H9 (cell line): ENCODE measurements at regions not wholly inside any gene's neighbourhood (a gene's known extent, or its start where the extent isn't known, plus 50 kb on each side); places are given as distances from the start of the nearest gene placed in this dataset.
"Not testable (repeated sequence)": the region's sequence is repeated elsewhere in the genome, so short reads cannot be mapped to it uniquely, and the experiment has no call there.

Experiments used
- DNase-seq: peaks from one replicate; pipeline ENCODE4 v3.0.0-alpha.2; 2017
- H2AFZ ChIP-seq: one replicate; pipeline ENCODE4 v1.6.1; 2013; ENCODE audit warnings: mild to moderate bottlenecking, low read length, control low read depth, moderate library complexity
- H2AK5ac ChIP-seq: 2 replicates; pipeline ENCODE4 v1.6.1; 2013; ENCODE audit warnings: low read length, control low read depth, mixed read lengths; ENCODE audit not compliant: insufficient read length
- H2BK120ac ChIP-seq: one replicate; pipeline ENCODE4 v1.6.1; 2013; ENCODE audit warnings: low read depth, mild to moderate bottlenecking, low read length, control low read depth, inconsistent platforms; ENCODE audit not compliant: poor library complexity, severe bottlenecking
- H2BK12ac ChIP-seq: 2 replicates; pipeline ENCODE4 v1.6.1; 2013; ENCODE audit warnings: low read length, control low read depth, mixed read lengths, low read depth; ENCODE audit not compliant: insufficient read length
- H2BK15ac ChIP-seq: 2 replicates; pipeline ENCODE4 v1.6.1; 2013; ENCODE audit warnings: low read depth, low read length, control low read depth
- H2BK20ac ChIP-seq: one replicate; pipeline ENCODE4 v1.6.1; 2013; ENCODE audit warnings: low read depth, mild to moderate bottlenecking, low read length, control low read depth, inconsistent platforms; ENCODE audit not compliant: poor library complexity, severe bottlenecking
- H2BK5ac ChIP-seq: 2 replicates; pipeline ENCODE4 v1.6.1; 2013; ENCODE audit warnings: low read length, control low read depth, mixed read lengths; ENCODE audit not compliant: insufficient read length
- H3K14ac ChIP-seq: 2 replicates; pipeline ENCODE4 v1.6.1; 2013; ENCODE audit warnings: low read length, control low read depth; ENCODE audit not compliant: insufficient read depth
- H3K18ac ChIP-seq: 2 replicates; pipeline ENCODE4 v1.6.1; 2013; ENCODE audit warnings: low read depth, mild to moderate bottlenecking, mixed read lengths, low read length, control low read depth; ENCODE audit not compliant: insufficient read length
- H3K23ac ChIP-seq: 2 replicates; pipeline ENCODE4 v1.6.1; 2013; ENCODE audit warnings: low read length, control low read depth, mixed read lengths, low read depth; ENCODE audit not compliant: insufficient read length
- H3K23me2 ChIP-seq: 2 replicates; pipeline ENCODE4 v1.6.1; 2013; ENCODE audit warnings: low read depth, mild to moderate bottlenecking, mixed read lengths, low read length, control low read depth; ENCODE audit not compliant: insufficient read length, poor library complexity, severe bottlenecking
- H3K27ac ChIP-seq: 2 replicates; pipeline ENCODE4 v1.5.1; 2013; ENCODE audit warnings: low read length, control low read depth, mixed read lengths, low read depth; ENCODE audit not compliant: insufficient read length
- H3K27me3 ChIP-seq: 2 replicates; pipeline ENCODE4 v1.6.1; 2013; ENCODE audit warnings: low read length, control low read depth, inconsistent platforms; ENCODE audit not compliant: insufficient read depth
- H3K4ac ChIP-seq: 2 replicates; pipeline ENCODE4 v1.6.1; 2013; ENCODE audit warnings: low read depth, mild to moderate bottlenecking, control low read depth, inconsistent platforms, low read length, moderate library complexity
- H3K4me1 ChIP-seq: 2 replicates; pipeline ENCODE4 v1.6.1; 2013; ENCODE audit warnings: low read length, control low read depth, inconsistent platforms; ENCODE audit not compliant: insufficient read depth
- H3K4me2 ChIP-seq: 2 replicates; pipeline ENCODE4 v1.6.1; 2013; ENCODE audit warnings: low read length, control low read depth, mixed read lengths; ENCODE audit not compliant: insufficient read length, insufficient read depth
- H3K56ac ChIP-seq: 2 replicates; pipeline ENCODE4 v1.6.1; 2013; ENCODE audit warnings: low read depth, mild to moderate bottlenecking, mixed read lengths, low read length, control low read depth; ENCODE audit not compliant: insufficient read length
- H3K79me1 ChIP-seq: 2 replicates; pipeline ENCODE4 v1.6.1; 2013; ENCODE audit warnings: low read depth, mild to moderate bottlenecking, moderate library complexity, low read length, control low read depth, inconsistent platforms; ENCODE audit not compliant: insufficient read depth, poor library complexity, severe bottlenecking
- H3K79me2 ChIP-seq: 2 replicates; pipeline ENCODE4 v1.6.1; 2013; ENCODE audit warnings: low read length, control low read depth, inconsistent platforms; ENCODE audit not compliant: insufficient read depth
- H3K9ac ChIP-seq: 2 replicates; pipeline ENCODE4 v1.6.1; 2013; ENCODE audit warnings: low read length, control low read depth, mixed read lengths; ENCODE audit not compliant: insufficient read length; ENCODE audit errors: extremely low read depth
- H3K9me3 ChIP-seq: one replicate; pipeline ENCODE4 v1.6.1; 2013; ENCODE audit warnings: low read depth, low read length, inconsistent platforms; ENCODE audit not compliant: control insufficient read depth
- H3T11ph ChIP-seq: one replicate; pipeline ENCODE4 v1.6.1; 2013; ENCODE audit warnings: mild to moderate bottlenecking, low read length, control low read depth, inconsistent platforms
- H4K20me1 ChIP-seq: one replicate; pipeline ENCODE4 v1.6.1; 2013; ENCODE audit not compliant: control insufficient read depth, insufficient read length, insufficient read depth
- H4K5ac ChIP-seq: 2 replicates; pipeline ENCODE4 v1.6.1; 2013; ENCODE audit warnings: low read depth, mild to moderate bottlenecking, mixed read lengths, low read length, control low read depth; ENCODE audit not compliant: insufficient read length
- H4K8ac ChIP-seq: replicated peaks from 2 replicates; pipeline ENCODE4 v1.6.1; 2013; ENCODE audit warnings: low read length, control low read depth, mixed read lengths, low read depth; ENCODE audit not compliant: insufficient read length
- H4K91ac ChIP-seq: 2 replicates; pipeline ENCODE4 v1.6.1; 2013; ENCODE audit warnings: low read depth, mild to moderate bottlenecking, moderate library complexity, mixed read lengths, low read length, control low read depth; ENCODE audit not compliant: insufficient read length
- H3K27ac Mint-ChIP-seq, 3 experiments: 2 replicates in 2 of 3; 3 replicates in 1 of 3; pipeline ENCODE4 v1.8.0; 2020 to 2021; ENCODE audit warnings: mixed read lengths in 3 of 3, mild to moderate bottlenecking in 1 of 3, moderate library complexity in 1 of 3
- H3K27me3 Mint-ChIP-seq: 2 replicates; pipeline ENCODE4 v1.8.0; 2021; ENCODE audit warnings: low read depth, mild to moderate bottlenecking, moderate library complexity, mixed read lengths
- H3K36me3 Mint-ChIP-seq, 3 experiments: 2 replicates in 2 of 3; 3 replicates in 1 of 3; pipeline ENCODE4 v1.8.0; 2020 to 2021; ENCODE audit warnings: low read depth in 3 of 3, mixed read lengths in 3 of 3; ENCODE audit not compliant: insufficient read depth in 1 of 3
- H3K4me1 Mint-ChIP-seq, 2 experiments: 2 replicates each; pipeline ENCODE4 v1.8.0; 2020; ENCODE audit warnings: mixed read lengths in 2 of 2
- H3K4me3 Mint-ChIP-seq, 2 experiments: 2 replicates in 1 of 2; 3 replicates in 1 of 2; pipeline ENCODE4 v1.8.0; 2020 to 2021; ENCODE audit warnings: mild to moderate bottlenecking in 2 of 2, mixed read lengths in 2 of 2, moderate library complexity in 1 of 2
- H3K9me3 Mint-ChIP-seq, 2 experiments: 2 replicates in 1 of 2; 3 replicates in 1 of 2; pipeline ENCODE4 v1.8.0; 2020; ENCODE audit warnings: mild to moderate bottlenecking in 2 of 2, mixed read lengths in 2 of 2, moderate library complexity in 1 of 2
- WGBS: extraction: QIAGEN DNeasy Blood & Tissue Kit; methylation state at CpG from one replicate; pipeline ENCODE4 v1.1.7; 2013; ENCODE audit warnings: missing lambda C conversion rate, low lambda C conversion rate, mixed read lengths; ENCODE audit not compliant: insufficient read length; ENCODE audit errors: extremely low coverage; 5-methylcytosine and 5-hydroxymethylcytosine counted together
- TF ChIP-seq, protein P1 (sequence below): fragments of 200-600 bp; sonication (generic); conservative IDR thresholded peaks from 3 replicates; pipeline ENCODE4 v1.8.0; 2021; ENCODE audit warnings: antibody characterized with exemption, mild to moderate bottlenecking

DNA sequence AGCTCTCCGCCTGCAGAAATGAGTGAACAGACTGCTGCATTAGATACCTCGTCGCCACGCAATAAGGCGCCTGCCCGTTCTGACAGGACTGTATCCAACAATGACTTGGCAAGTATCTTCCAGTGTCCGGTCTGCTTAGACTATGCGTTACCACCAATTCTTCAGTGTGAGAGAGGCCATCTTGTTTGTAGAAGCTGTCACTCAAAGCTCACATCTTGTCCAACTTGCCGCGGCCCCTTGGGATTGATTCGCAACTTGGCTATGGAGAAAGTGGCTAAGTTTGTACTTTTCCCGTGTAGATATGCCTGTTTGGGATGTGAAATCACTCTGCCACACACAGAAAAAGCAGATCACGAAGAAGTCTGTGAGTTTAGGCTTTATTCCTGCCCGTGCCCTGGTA lies 172.0 kb upstream of the MAGEB16 start:
- H3K27me3 Mint-ChIP-seq, result no peaks in the 10 kb centered on the region; the same call in 1 of the 2 replicates
- Histone ChIP-seq H3K14ac (no peak overlapping the region), H3K9ac (no peak overlapping the region), H2BK120ac (no peak overlapping the region), H3K4ac (no peak overlapping the region), H3K79me2 (no peaks in the 10 kb centered on the region), H3K79me1 (no peaks in the 10 kb centered on the region), H4K8ac (no peak overlapping the region), H3T11ph (no peak overlapping the region), H4K20me1 (no peaks in the 10 kb centered on the region), H2BK15ac (no peak overlapping the region), H2BK5ac (no peak overlapping the region), H3K18ac (no peak overlapping the region), H2BK20ac (no peak overlapping the region), H3K27me3 (no peaks in the 10 kb centered on the region), H3K4me1 (no peaks in the 10 kb centered on the region), H3K23me2 (no peaks in the 10 kb centered on the region), H3K56ac (no peak overlapping the region), H4K91ac (no peak overlapping the region), H3K4me2 (no peak overlapping the region), H2AK5ac (no peak overlapping the region), H3K27ac (no peak overlapping the region), H4K5ac (no peak overlapping the region), H3K9me3 (no peaks in the 10 kb centered on the region), H3K23ac (no peak overlapping the region), H2AFZ (no peak overlapping the region), H2BK12ac (no peak overlapping the region)
- no peak overlapping the region for H3K4me3 Mint-ChIP-seq
- no peak overlapping the region for H3K27ac Mint-ChIP-seq
- H3K9me3 Mint-ChIP-seq, result peaks cover 56 to 57% of the 10 kb centered on the region in 2 experiments
- peaks cover 4 to 14% (median 4%) of the 10 kb centered on the region in 3 experiments; a peak in 4 of 7 replicates for H3K36me3 Mint-ChIP-seq
- no peaks in the 10 kb centered on the region for H3K4me1 Mint-ChIP-seq
- WGBS, result no CpG with 5 or more reads among the region's 14 CpGs
- TF ChIP-seq, protein P1, sequence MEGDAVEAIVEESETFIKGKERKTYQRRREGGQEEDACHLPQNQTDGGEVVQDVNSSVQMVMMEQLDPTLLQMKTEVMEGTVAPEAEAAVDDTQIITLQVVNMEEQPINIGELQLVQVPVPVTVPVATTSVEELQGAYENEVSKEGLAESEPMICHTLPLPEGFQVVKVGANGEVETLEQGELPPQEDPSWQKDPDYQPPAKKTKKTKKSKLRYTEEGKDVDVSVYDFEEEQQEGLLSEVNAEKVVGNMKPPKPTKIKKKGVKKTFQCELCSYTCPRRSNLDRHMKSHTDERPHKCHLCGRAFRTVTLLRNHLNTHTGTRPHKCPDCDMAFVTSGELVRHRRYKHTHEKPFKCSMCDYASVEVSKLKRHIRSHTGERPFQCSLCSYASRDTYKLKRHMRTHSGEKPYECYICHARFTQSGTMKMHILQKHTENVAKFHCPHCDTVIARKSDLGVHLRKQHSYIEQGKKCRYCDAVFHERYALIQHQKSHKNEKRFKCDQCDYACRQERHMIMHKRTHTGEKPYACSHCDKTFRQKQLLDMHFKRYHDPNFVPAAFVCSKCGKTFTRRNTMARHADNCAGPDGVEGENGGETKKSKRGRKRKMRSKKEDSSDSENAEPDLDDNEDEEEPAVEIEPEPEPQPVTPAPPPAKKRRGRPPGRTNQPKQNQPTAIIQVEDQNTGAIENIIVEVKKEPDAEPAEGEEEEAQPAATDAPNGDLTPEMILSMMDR, result no peak
- no peak for DNase-seq

DNA sequence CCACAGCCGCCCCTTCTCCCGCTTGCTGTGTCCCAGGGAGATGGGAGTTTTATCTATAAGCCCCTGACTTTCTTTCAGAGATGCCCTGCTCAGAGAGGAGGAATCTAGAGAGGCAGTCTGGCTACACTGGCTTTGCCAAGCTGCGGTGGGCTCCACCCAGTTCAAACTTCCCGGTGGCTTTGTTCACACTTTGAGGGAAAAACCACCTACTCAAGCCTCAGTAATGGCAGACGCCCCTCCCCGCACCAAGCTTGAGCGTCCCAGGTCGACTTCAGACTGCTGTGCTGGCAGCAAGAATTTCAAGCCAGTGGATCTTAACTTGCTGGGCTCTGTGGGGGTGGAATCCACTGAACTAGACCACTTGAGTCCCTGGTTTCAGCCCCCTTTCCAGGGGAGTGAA lies 162.2 kb upstream of the MAGEB16 start:
- not testable (repeated sequence) for H3K4ac ChIP-seq, H2BK15ac ChIP-seq, H3T11ph ChIP-seq, H3K23me2 ChIP-seq, H2AFZ ChIP-seq, DNase-seq, H3K27me3 ChIP-seq, H3K4me1 ChIP-seq, H3K27me3 Mint-ChIP-seq, H3K4me1 Mint-ChIP-seq, H3K4me2 ChIP-seq, H2BK12ac ChIP-seq, H4K5ac ChIP-seq, H4K91ac ChIP-seq, H3K4me3 Mint-ChIP-seq, H4K20me1 ChIP-seq, H3K27ac Mint-ChIP-seq, H2BK20ac ChIP-seq, H3K23ac ChIP-seq, H2BK120ac ChIP-seq, H4K8ac ChIP-seq, H3K79me2 ChIP-seq, H2BK5ac ChIP-seq, H2AK5ac ChIP-seq, H3K56ac ChIP-seq, H3K18ac ChIP-seq, H3K79me1 ChIP-seq, H3K27ac ChIP-seq, H3K14ac ChIP-seq, H3K9ac ChIP-seq, H3K9me3 ChIP-seq
- no CpG with 5 or more reads among the region's 8 CpGs for WGBS
- Mint-ChIP-seq H3K9me3 (peaks cover 57 to 66% of the 10 kb centered on the region in 2 experiments), H3K36me3 (peaks cover 4 to 18% (median 9%) of the 10 kb centered on the region in 3 experiments; a peak in 5 of 7 replicates)
